ENCODE measurements at regions not wholly inside any gene's neighbourhood (a gene's known extent, or its start where the extent isn't known, plus 50 kb on each side); places are given as distances from the start of the nearest gene placed in this dataset.

DNA sequence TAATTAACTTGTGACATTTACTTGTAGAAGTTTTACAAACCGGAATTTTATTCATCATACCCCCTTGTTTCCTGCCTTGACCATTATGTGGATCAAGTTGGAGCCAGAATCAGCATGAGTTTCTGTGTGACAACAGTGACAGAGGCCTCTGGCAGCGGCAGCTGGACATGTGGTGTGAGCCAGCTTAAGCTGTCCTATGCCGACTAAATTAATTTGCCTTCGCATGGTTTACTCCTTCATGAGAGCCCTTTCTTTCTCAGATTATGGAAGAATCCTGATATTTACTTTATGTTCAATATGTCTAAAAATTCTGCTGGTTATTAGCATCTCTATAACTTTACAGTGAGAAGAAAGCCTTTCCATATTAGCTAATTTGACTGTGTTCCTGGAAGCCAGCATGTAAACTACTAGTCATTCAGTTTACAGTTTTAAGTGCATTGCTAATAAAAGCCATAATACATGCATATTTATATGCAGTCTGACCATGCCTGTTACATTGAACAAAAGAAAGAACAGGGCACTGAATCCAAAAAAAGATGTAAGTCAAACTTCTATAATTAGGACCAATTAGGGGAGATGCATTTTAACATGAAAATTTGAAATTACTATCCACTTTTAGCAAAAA lies 495.8 kb upstream of the ACVR2A start:
- no peak overlapping the region for H3K27ac ChIP-seq (replicated peaks)
- DNase-seq (ENCODE audit: low read depth in 1 of 2, low spot score in 1 of 2), result no peak
- no peak for TF ChIP-seq POLR2AphosphoS5 (IDR thresholded peaks at IDR 0.05; ENCODE audit: low read depth)
- no peaks in the 10 kb centered on the region for H3K27me3 ChIP-seq (ENCODE audit: insufficient read depth, poor library complexity, severe bottlenecking)
- H3K4me3 ChIP-seq (replicated peaks; ENCODE audit: insufficient read depth, low read length), result no peak overlapping the region

DNA sequence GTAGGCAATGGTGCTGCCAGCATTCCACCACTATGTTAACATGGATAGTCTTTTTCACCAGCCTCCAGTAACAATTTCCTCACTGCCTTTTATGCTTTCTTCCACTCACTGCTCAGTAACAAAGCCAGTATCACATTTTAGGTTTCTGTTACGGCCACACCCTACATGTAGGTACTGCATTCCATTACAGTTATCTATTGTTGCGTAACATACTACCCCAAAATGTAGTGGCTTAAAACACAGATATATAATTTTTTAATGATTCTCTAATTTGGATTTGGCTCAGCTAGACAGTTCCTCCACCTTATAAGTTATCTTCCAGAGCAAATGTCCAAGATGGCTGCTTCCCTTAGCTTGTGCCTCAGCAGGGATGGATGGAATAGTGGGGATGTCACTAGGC lies 498.7 kb upstream of the ACVR2A start:
- Histone ChIP-seq H3K4me3 (replicated peaks; ENCODE audit: insufficient read depth, low read length) (no peak overlapping the region), H3K27me3 (ENCODE audit: insufficient read depth, poor library complexity, severe bottlenecking) (no peaks in the 10 kb centered on the region), H3K27ac (replicated peaks) (no peak overlapping the region)
- no peak for DNase-seq (ENCODE audit: low read depth in 1 of 2, low spot score in 1 of 2)
- TF ChIP-seq CTCF (IDR thresholded peaks at IDR 0.05; ENCODE audit: insufficient read depth, low read length) (no peak), GABPA (IDR thresholded peaks at IDR 0.05; ENCODE audit: low read depth) (no peak), REST (IDR thresholded peaks at IDR 0.05; ENCODE audit: insufficient replicate concordance, low read depth) (no peak), POLR2AphosphoS5 (IDR thresholded peaks at IDR 0.05; ENCODE audit: low read depth) (no peak), SPI1 (IDR thresholded peaks at IDR 0.05; ENCODE audit: borderline replicate concordance, low read depth) (no peak)

- Histone ChIP-seq H3K27ac (replicated peaks) (no peak overlapping the region), H3K4me3 (replicated peaks; ENCODE audit: insufficient read depth, low read length) (no peak overlapping the region), H3K27me3 (ENCODE audit: insufficient read depth, poor library complexity, severe bottlenecking) (no peaks in the 10 kb centered on the region)
- DNase-seq (ENCODE audit: low read depth in 1 of 2, low spot score in 1 of 2), result no peak
- TF ChIP-seq CTCF (IDR thresholded peaks at IDR 0.05; ENCODE audit: insufficient read depth, low read length) (no peak), REST (IDR thresholded peaks at IDR 0.05; ENCODE audit: insufficient replicate concordance, low read depth) (no peak), POLR2AphosphoS5 (IDR thresholded peaks at IDR 0.05; ENCODE audit: low read depth) (no peak), SPI1 (IDR thresholded peaks at IDR 0.05; ENCODE audit: borderline replicate concordance, low read depth) (no peak), GABPA (IDR thresholded peaks at IDR 0.05; ENCODE audit: low read depth) (no peak)
These were observed 499.6 kb upstream of the ACVR2A start for GRCh38 chr2:147345246-147345645.

DNA sequence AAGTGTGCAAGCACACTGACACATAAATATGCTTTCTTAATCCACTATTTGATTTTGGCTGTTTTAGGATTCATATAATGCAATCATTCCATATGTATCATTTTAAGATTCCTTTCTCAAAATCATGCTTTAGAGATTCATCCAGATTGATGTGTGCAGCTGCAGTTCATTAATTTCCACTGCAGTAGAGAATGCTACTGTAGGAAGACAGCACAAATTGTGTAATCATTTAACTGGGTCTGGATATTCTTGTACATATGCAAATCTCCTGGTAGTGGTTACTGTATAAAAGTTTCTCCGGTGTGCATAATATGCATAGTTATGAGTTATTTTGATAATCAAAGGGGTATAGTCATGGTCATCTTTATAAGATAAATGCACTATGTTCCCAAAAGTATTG lies 502.5 kb upstream of the ACVR2A start:
- no peak overlapping the region for H3K4me3 ChIP-seq (replicated peaks; ENCODE audit: insufficient read depth, low read length)
- no peak for DNase-seq (ENCODE audit: low read depth in 1 of 2, low spot score in 1 of 2)
- no peaks in the 10 kb centered on the region for H3K27me3 ChIP-seq (ENCODE audit: insufficient read depth, poor library complexity, severe bottlenecking)
- H3K27ac ChIP-seq (replicated peaks), result no peak overlapping the region
- TF ChIP-seq GABPA (IDR thresholded peaks at IDR 0.05; ENCODE audit: low read depth) (no peak), SPI1 (IDR thresholded peaks at IDR 0.05; ENCODE audit: borderline replicate concordance, low read depth) (no peak), CTCF (IDR thresholded peaks at IDR 0.05; ENCODE audit: insufficient read depth, low read length) (no peak)

All from HL-60 (cell line).